IMR-90 (cell line): ENCODE measurements at regions not wholly inside any gene's neighbourhood (a gene's known extent, or its start where the extent isn't known, plus 50 kb on each side); places are given as distances from the start of the nearest gene placed in this dataset.

Experiments
- ATAC-seq: fragments of 200-7000 bp; cut with Tn5 transposase; 2 replicates; pipeline ENCODE4 v1.9.1; 2020; ENCODE audit warnings: low read depth, mild to moderate bottlenecking, moderate library complexity
- BruUV-seq: library from RNA; stranded (reverse); fragments of 400-500 nt; replicated peaks from 2 replicates; lab custom pipeline; 2021; lab: Mats Ljungman, UMichigan
- CTCF ChIA-PET: fragments of 300-600 bp; formaldehyde crosslinking; extraction: SDS; loops from one replicate; lab custom pipeline; 2021; ENCODE audit warnings: antibody characterized with exemption; lab: Yijun Ruan, JAX
- POLR2A ChIA-PET: fragments of 300-600 bp; sonication (Branson Sonifier 250); formaldehyde crosslinking; loops from one replicate; lab custom pipeline; 2022; ENCODE audit warnings: antibody characterized with exemption; ENCODE audit not compliant: unreplicated experiment; lab: Charles Lee
- DNase-seq: peaks from one replicate; pipeline ENCODE4 v3.0.0; 2013
- H2AFZ ChIP-seq: replicated peaks from 2 replicates; pipeline ENCODE3; 2013; ENCODE audit warnings: low read length, mild to moderate bottlenecking; ENCODE audit not compliant: poor library complexity
- H2AK5ac ChIP-seq: 2 replicates; pipeline ENCODE4 v1.6.1; 2013; ENCODE audit warnings: low read depth, low read length, inconsistent platforms
- H2AK9ac ChIP-seq: replicated peaks from 2 replicates; pipeline ENCODE3; 2013; ENCODE audit warnings: mild to moderate bottlenecking, low read depth, low read length, moderate library complexity; ENCODE audit not compliant: poor library complexity
- H2BK120ac ChIP-seq: 2 replicates; pipeline ENCODE4 v1.6.1; 2013; ENCODE audit warnings: low read depth, low read length, inconsistent platforms
- H2BK15ac ChIP-seq: 3 replicates; pipeline ENCODE4 v1.6.1; 2013; ENCODE audit warnings: low read depth, low read length, inconsistent platforms
- H2BK20ac ChIP-seq: 2 replicates; pipeline ENCODE4 v1.6.1; 2013; ENCODE audit warnings: low read depth, mild to moderate bottlenecking, inconsistent platforms, low read length, moderate library complexity
- H2BK5ac ChIP-seq: 2 replicates; pipeline ENCODE4 v1.6.1; 2013; ENCODE audit warnings: mild to moderate bottlenecking, low read depth, low read length, inconsistent platforms; ENCODE audit not compliant: poor library complexity, severe bottlenecking
- H3K14ac ChIP-seq: replicated peaks from 2 replicates; pipeline ENCODE4 v1.6.1; 2013; ENCODE audit warnings: low read depth, low read length, inconsistent platforms
- H3K18ac ChIP-seq: 2 replicates; pipeline ENCODE4 v1.6.1; 2013; ENCODE audit warnings: low read depth, low read length, control low read depth
- H3K23ac ChIP-seq: 2 replicates; pipeline ENCODE4 v1.6.1; 2013; ENCODE audit warnings: low read depth, low read length, inconsistent platforms
- H3K27ac ChIP-seq: 2 replicates; pipeline ENCODE4 v1.5.1; 2013; ENCODE audit warnings: mild to moderate bottlenecking, control low read depth, low read length; ENCODE audit not compliant: insufficient read depth
- H3K27me3 ChIP-seq: 2 replicates; pipeline ENCODE4 v1.6.1; 2013; ENCODE audit warnings: low read length; ENCODE audit not compliant: control insufficient read depth, insufficient read depth
- H3K36me3 ChIP-seq: 2 replicates; pipeline ENCODE4 v1.6.1; 2013; ENCODE audit warnings: low read length, mixed read lengths; ENCODE audit not compliant: control insufficient read depth, insufficient read depth
- H3K4ac ChIP-seq: 2 replicates; pipeline ENCODE4 v1.6.1; 2013; ENCODE audit warnings: low read depth, low read length, inconsistent platforms
- H3K4me1 ChIP-seq: 2 replicates; pipeline ENCODE4 v1.6.1; 2013; ENCODE audit warnings: low read length, mixed read lengths; ENCODE audit not compliant: control insufficient read depth, insufficient read depth
- H3K4me2 ChIP-seq: 2 replicates; pipeline ENCODE4 v1.6.1; 2013; ENCODE audit warnings: low read depth, mild to moderate bottlenecking, control low read depth, low read length, moderate library complexity
- H3K4me3 ChIP-seq: 2 replicates; pipeline ENCODE4 v1.5.1; 2013; ENCODE audit warnings: low read depth, mild to moderate bottlenecking, control low read depth, low read length, moderate library complexity; ENCODE audit not compliant: insufficient read depth
- H3K56ac ChIP-seq: 2 replicates; pipeline ENCODE4 v1.6.1; 2013; ENCODE audit warnings: low read length, inconsistent platforms; ENCODE audit not compliant: insufficient read depth; ENCODE audit errors: extremely low read depth
- H3K79me1 ChIP-seq, 2 experiments: 2 replicates each; pipeline ENCODE4 v1.6.1; 2013; ENCODE audit warnings: low read length in 2 of 2, inconsistent platforms in 1 of 2, low read depth in 1 of 2
- H3K9ac ChIP-seq: 2 replicates; pipeline ENCODE4 v1.6.1; 2013; ENCODE audit warnings: low read depth, low read length, control low read depth
- H3K9me1 ChIP-seq: 2 replicates; pipeline ENCODE4 v1.6.1; 2013; ENCODE audit warnings: low read length, inconsistent platforms; ENCODE audit not compliant: insufficient read depth
- H3K9me3 ChIP-seq: 2 replicates; pipeline ENCODE4 v1.6.1; 2013; ENCODE audit warnings: low read length; ENCODE audit not compliant: control insufficient read depth, insufficient read depth
- H4K20me1 ChIP-seq: 2 replicates; pipeline ENCODE4 v1.6.1; 2013; ENCODE audit warnings: low read length, inconsistent platforms; ENCODE audit not compliant: insufficient read depth
- H4K5ac ChIP-seq: 2 replicates; pipeline ENCODE4 v1.6.1; 2013; ENCODE audit warnings: mild to moderate bottlenecking, low read depth, low read length, control low read depth
- H4K8ac ChIP-seq, 2 experiments: 2 replicates each; pipeline ENCODE4 v1.6.1; 2013; ENCODE audit warnings: low read depth in 2 of 2, low read length in 2 of 2, control low read depth in 1 of 2, inconsistent platforms in 1 of 2
- H4K91ac ChIP-seq: 2 replicates; pipeline ENCODE4 v1.6.1; 2013; ENCODE audit warnings: low read depth, low read length, inconsistent platforms; ENCODE audit not compliant: insufficient read depth
- CEBPB ChIP-seq: IDR thresholded peaks from 2 replicates; pipeline ENCODE4 v1.6.1; 2012; ENCODE audit warnings: low read depth, low read length, improper control_type of control experiment
- CHD1 ChIP-seq: IDR thresholded peaks from 2 replicates; pipeline ENCODE4 v1.6.1; 2012; ENCODE audit warnings: low read depth, low read length, improper control_type of control experiment
- FOS ChIP-seq: fragments of 150-350 bp; IDR thresholded peaks from 2 replicates; pipeline ENCODE4 v1.6.1; 2016; ENCODE audit warnings: low read depth, low read length
- MAFK ChIP-seq: IDR thresholded peaks from 2 replicates; pipeline ENCODE4 v1.6.1; 2012; ENCODE audit warnings: low read depth, low read length, improper control_type of control experiment
- MAZ ChIP-seq: IDR thresholded peaks from 2 replicates; pipeline ENCODE4 v1.6.1; 2012; ENCODE audit warnings: low read depth, mild to moderate bottlenecking, low read length, improper control_type of control experiment, moderate library complexity, borderline replicate concordance
- MXI1 ChIP-seq: IDR thresholded peaks from 2 replicates; pipeline ENCODE4 v1.6.1; 2012; ENCODE audit warnings: low read depth, mild to moderate bottlenecking, low read length, moderate library complexity, borderline replicate concordance
- NFE2L2 ChIP-seq: fragments of 150-350 bp; IDR thresholded peaks from 2 replicates; pipeline ENCODE4 v1.6.1; 2016; ENCODE audit warnings: low read depth, mild to moderate bottlenecking, low read length
- POLR2A ChIP-seq: IDR thresholded peaks from 2 replicates; pipeline ENCODE4 v1.6.1; 2012; ENCODE audit warnings: mild to moderate bottlenecking, low read depth, low read length
- RAD21 ChIP-seq: IDR thresholded peaks from 2 replicates; pipeline ENCODE4 v1.6.1; 2012; ENCODE audit warnings: low read length, improper control_type of control experiment
- RCOR1 ChIP-seq: IDR thresholded peaks from 2 replicates; pipeline ENCODE4 v1.6.1; 2012; ENCODE audit warnings: mild to moderate bottlenecking, low read length, improper control_type of control experiment; ENCODE audit not compliant: insufficient replicate concordance
- RFX5 ChIP-seq: IDR thresholded peaks from 2 replicates; pipeline ENCODE4 v1.8.0; 2012; ENCODE audit warnings: low read depth, mild to moderate bottlenecking, low read length, moderate library complexity
- SMC3 ChIP-seq: fragments of 150-350 bp; IDR thresholded peaks from 2 replicates; pipeline ENCODE4 v1.6.1; 2016; ENCODE audit warnings: low read depth, mild to moderate bottlenecking, antibody characterized with exemption, low read length, moderate library complexity
- WGBS, 2 experiments: methylation state at CpG; one replicate each; pipeline versions ENCODE4 v1.1.5 to v1.1.7; 2013; ENCODE audit warnings: missing lambda C conversion rate in 2 of 2; ENCODE audit not compliant: insufficient read length in 1 of 2; ENCODE audit errors: extremely low coverage in 2 of 2; 5-methylcytosine and 5-hydroxymethylcytosine counted together
- dilution Hi-C: fragments of 300-500 bp; cut with HindIII; formaldehyde crosslinking; loops from one replicate; pipeline ENCODE4 v1.14.3; 2018; ENCODE audit warnings: low sequenced_read_pairs; ENCODE audit not compliant: unreplicated experiment
- in situ Hi-C: fragments of 300-500 bp; cut with MboI; formaldehyde crosslinking; loops from 3 replicates; pipeline ENCODE4 v1.14.3; 2019; ENCODE audit warnings: low sequenced_read_pairs, inconsistent platforms, mixed read lengths
- intact Hi-C: fragments of 100-400 bp; cut with micrococcal nuclease; formaldehyde crosslinking; loops from 2 replicates; pipeline ENCODE4 v1.10.0; 2022
- TF ChIP-seq, protein P1 (sequence below): conservative IDR thresholded peaks from 2 replicates; pipeline ENCODE4 v1.5.1; 2012; ENCODE audit warnings: mild to moderate bottlenecking, low read depth, low read length, improper control_type of control experiment
- TF ChIP-seq, protein P2 (sequence below): fragments of 150-350 bp; IDR thresholded peaks from 2 replicates; pipeline ENCODE4 v1.6.1; 2017; ENCODE audit warnings: mild to moderate bottlenecking, antibody characterized with exemption, low read length, low read depth
- TF ChIP-seq, protein P3 (sequence below): fragments of 150-350 bp; IDR thresholded peaks from 2 replicates; pipeline ENCODE4 v1.6.1; 2016; ENCODE audit warnings: low read depth, mild to moderate bottlenecking, low read length, moderate library complexity, borderline replicate concordance

DNA sequence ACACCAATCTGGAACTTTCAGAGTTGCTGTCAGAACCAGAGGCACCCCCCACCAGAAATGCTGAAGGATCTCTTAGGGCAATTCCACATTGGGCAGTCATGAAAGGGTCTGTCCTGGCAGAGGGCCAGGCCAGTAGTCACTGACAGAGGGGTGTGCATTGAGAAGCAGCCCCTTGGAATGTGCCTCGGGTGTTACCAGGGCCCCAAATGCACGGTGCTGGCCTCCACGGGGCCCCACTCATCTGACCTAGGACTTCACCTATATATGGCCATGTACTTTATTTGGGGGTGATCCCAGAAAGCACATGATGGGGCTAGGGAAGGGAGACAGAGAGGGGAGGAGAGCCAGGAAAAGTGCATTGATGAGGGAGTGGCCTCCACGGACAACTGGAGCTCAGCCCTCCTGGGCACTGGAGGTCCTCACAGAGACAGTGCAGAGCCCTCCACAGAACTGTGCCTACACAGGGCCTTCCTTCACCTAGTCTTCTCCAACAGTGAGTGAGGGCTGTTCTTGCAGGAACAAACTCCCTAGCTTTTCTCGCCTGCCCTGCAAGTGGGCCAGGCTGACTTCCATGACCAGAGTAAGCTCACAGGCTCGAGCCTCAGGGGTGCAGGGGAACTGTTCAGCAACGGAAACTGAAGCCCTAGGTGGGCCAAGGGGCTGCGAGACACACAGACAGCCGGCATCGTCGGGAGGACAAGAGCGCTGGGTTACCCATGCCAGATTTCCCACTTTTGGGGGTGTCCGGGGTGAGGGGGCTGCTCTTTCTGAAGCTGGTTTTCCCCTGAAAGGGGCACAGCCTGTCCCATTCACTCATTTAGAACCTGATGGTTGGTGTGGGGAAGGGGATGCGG lies 136.2 kb downstream of the HMX1 start:
- Histone ChIP-seq H3K4me1 (no peaks in the 10 kb centered on the region), H2BK15ac (no peak overlapping the region), H4K20me1 (no peaks in the 10 kb centered on the region), H2AK9ac (no peak overlapping the region), H4K91ac (no peak overlapping the region), H3K56ac (no peak overlapping the region), H4K5ac (no peak overlapping the region), H3K79me1 (no peaks in the 10 kb centered on the region), H2BK5ac (no peak overlapping the region), H3K23ac (no peak overlapping the region), H3K14ac (no peak overlapping the region), H3K4ac (no peak overlapping the region), H4K8ac (no peak overlapping the region), H3K18ac (no peak overlapping the region), H3K27ac (no peak overlapping the region), H2BK20ac (no peak overlapping the region), H3K27me3 (no peaks in the 10 kb centered on the region), H3K36me3 (no peaks in the 10 kb centered on the region), H2AK5ac (no peak overlapping the region), H3K9me3 (peaks cover 11% of the 10 kb centered on the region; the same call in 1 of the 2 replicates), H2AFZ (no peak overlapping the region), H2BK120ac (no peak overlapping the region), H3K9ac (no peak overlapping the region), H3K4me2 (no peak overlapping the region), H3K9me1 (no peaks in the 10 kb centered on the region), H3K4me3 (no peak overlapping the region)
- intact Hi-C loops (no loop called here), in situ Hi-C loops (no loop called here), dilution Hi-C loops (no loop called here)
- ChIA-PET POLR2A (no interaction called here), CTCF (no interaction called here)
- WGBS, 2 experiments, result 30% methylated on average over 2 of the region's 14 CpGs; no CpG with 5 or more reads in 1 of the 2 experiments
- ATAC-seq (no peak), DNase-seq (no peak)
- TF ChIP-seq RAD21 (no peak), NFE2L2 (no peak), SMC3 (no peak), MAFK (no peak), CEBPB (no peak), CHD1 (no peak), FOS (no peak), MXI1 (no peak), RCOR1 (no peak), POLR2A (no peak), RFX5 (no peak), MAZ (no peak)
- TF ChIP-seq, protein P1, sequence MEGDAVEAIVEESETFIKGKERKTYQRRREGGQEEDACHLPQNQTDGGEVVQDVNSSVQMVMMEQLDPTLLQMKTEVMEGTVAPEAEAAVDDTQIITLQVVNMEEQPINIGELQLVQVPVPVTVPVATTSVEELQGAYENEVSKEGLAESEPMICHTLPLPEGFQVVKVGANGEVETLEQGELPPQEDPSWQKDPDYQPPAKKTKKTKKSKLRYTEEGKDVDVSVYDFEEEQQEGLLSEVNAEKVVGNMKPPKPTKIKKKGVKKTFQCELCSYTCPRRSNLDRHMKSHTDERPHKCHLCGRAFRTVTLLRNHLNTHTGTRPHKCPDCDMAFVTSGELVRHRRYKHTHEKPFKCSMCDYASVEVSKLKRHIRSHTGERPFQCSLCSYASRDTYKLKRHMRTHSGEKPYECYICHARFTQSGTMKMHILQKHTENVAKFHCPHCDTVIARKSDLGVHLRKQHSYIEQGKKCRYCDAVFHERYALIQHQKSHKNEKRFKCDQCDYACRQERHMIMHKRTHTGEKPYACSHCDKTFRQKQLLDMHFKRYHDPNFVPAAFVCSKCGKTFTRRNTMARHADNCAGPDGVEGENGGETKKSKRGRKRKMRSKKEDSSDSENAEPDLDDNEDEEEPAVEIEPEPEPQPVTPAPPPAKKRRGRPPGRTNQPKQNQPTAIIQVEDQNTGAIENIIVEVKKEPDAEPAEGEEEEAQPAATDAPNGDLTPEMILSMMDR, result no peak
- TF ChIP-seq, protein P2, sequence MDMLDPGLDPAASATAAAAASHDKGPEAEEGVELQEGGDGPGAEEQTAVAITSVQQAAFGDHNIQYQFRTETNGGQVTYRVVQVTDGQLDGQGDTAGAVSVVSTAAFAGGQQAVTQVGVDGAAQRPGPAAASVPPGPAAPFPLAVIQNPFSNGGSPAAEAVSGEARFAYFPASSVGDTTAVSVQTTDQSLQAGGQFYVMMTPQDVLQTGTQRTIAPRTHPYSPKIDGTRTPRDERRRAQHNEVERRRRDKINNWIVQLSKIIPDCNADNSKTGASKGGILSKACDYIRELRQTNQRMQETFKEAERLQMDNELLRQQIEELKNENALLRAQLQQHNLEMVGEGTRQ, result no peak
- TF ChIP-seq, protein P3, sequence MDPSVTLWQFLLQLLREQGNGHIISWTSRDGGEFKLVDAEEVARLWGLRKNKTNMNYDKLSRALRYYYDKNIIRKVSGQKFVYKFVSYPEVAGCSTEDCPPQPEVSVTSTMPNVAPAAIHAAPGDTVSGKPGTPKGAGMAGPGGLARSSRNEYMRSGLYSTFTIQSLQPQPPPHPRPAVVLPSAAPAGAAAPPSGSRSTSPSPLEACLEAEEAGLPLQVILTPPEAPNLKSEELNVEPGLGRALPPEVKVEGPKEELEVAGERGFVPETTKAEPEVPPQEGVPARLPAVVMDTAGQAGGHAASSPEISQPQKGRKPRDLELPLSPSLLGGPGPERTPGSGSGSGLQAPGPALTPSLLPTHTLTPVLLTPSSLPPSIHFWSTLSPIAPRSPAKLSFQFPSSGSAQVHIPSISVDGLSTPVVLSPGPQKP, result no peak
- BruUV-seq, result no TSS peak
